ENCODE measurements at regions not wholly inside any gene's neighbourhood (a gene's known extent, or its start where the extent isn't known, plus 50 kb on each side); places are given as distances from the start of the nearest gene placed in this dataset.

DNA sequence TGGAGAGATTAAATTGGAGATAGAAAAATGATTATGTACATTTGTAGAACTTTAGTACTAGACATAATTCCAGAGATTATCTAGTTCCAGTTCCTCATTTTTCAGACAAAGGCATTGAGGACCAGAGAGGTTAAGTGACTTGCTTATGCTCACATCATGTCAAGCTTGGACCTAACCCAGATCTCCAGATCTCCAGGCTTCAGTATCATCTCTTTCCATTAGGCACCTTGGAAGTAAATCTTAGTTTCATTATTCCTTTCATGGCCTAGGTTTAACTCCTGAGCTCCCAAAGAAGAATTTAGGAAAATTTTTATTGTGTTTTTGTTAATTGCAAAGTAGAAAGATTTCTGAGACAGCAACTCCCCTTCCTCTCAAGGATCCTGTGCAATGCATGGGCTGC is 148.8 kb downstream of the GATB start:
- intact Hi-C loops (cut with DNase I; ENCODE audit: low total_unique reads) = no loop called here

DNA sequence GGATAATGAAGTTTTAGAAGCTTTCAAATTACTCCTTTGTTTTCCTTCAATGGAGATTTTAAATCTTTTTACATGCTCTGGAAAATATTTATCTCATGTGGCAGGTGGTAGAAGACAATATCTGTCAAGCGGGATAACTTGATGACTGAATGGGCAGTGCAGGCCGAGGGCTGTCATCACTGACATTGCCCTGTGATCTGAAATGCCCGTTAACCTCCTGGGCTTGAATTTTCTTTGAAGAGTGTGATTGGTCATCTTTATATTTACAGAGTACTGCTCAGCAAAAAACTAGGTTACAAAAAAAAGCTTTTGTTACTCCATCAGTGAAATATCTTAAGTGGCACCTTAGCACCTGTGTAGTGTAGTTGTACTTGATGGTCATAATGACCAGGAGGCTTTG is 147.5 kb downstream of the GATB start:
- DNase-seq (ENCODE audit: low spot score in 2 of 2) = no peak
- no peak overlapping the region for H3K4me3 ChIP-seq (ENCODE audit: low read depth, poor library complexity, severe bottlenecking)
- intact Hi-C loops (cut with DNase I; ENCODE audit: low total_unique reads) = no loop called here
- TF ChIP-seq POLR2A (IDR thresholded peaks at IDR 0.05) = no peak
- TF ChIP-seq, protein P1, sequence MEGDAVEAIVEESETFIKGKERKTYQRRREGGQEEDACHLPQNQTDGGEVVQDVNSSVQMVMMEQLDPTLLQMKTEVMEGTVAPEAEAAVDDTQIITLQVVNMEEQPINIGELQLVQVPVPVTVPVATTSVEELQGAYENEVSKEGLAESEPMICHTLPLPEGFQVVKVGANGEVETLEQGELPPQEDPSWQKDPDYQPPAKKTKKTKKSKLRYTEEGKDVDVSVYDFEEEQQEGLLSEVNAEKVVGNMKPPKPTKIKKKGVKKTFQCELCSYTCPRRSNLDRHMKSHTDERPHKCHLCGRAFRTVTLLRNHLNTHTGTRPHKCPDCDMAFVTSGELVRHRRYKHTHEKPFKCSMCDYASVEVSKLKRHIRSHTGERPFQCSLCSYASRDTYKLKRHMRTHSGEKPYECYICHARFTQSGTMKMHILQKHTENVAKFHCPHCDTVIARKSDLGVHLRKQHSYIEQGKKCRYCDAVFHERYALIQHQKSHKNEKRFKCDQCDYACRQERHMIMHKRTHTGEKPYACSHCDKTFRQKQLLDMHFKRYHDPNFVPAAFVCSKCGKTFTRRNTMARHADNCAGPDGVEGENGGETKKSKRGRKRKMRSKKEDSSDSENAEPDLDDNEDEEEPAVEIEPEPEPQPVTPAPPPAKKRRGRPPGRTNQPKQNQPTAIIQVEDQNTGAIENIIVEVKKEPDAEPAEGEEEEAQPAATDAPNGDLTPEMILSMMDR (IDR thresholded peaks at IDR 0.05) = no peak
- WGBS, 2 donors = 87 to 88% methylated on average over 3 of the region's 3 CpGs

More for the DNA sequence above, 148.8 kb downstream of the GATB start:
- no peak overlapping the region for H3K4me3 ChIP-seq (ENCODE audit: low read depth, poor library complexity, severe bottlenecking)
- DNase-seq (ENCODE audit: low spot score in 2 of 2) = no peak
- no peak for TF ChIP-seq POLR2A (IDR thresholded peaks at IDR 0.05)

DNA sequence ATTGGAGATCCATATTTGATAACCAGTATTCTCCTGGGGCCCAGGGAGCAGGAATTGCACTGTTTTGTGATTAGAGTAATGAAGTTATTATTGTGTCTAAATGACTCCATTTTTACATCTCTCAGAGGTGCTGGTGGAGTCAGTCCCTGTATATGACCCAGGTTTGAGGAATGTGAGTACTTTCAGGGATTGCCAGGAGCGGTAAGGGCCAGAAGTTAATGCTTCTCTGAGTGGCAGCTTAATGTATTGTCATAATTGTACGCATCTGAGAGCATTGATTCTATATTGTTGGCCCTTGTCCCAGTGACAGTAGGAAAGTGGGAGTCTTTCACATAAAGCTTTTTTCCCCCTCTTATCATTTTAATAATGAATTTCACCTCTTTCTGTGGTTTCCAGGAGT is 146.2 kb downstream of the GATB start:
- WGBS, 2 donors = 86% methylated on average over 2 of the region's 2 CpGs
- no peak overlapping the region for H3K4me3 ChIP-seq (ENCODE audit: low read depth, poor library complexity, severe bottlenecking)
- intact Hi-C loops (cut with DNase I; ENCODE audit: low total_unique reads) = no loop called here
- TF ChIP-seq, protein P1 (IDR thresholded peaks at IDR 0.05) = no peak
- no peak for TF ChIP-seq POLR2A (IDR thresholded peaks at IDR 0.05)
- no peak for DNase-seq (ENCODE audit: low spot score in 2 of 2)

DNA sequence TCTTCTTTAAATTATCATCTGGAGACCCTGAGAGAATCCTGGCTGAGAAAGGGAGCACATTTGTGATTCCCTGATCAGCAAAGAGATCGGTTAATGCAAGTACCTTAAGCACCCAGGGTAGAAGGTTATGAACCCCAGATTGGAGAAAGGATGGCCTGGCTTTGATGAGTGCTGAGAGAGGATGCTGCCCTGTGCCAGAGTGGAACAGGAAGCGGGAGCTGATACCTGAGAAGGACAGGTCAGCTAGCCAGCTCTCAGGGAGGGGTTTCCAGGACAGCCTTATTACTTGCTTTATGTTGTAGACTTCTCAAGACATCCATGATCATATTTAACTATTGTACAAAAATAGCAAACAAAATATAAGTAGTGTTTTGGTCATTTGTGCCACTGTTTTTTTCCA is 141.9 kb downstream of the GATB start:
- no peak for TF ChIP-seq POLR2A (IDR thresholded peaks at IDR 0.05)
- TF ChIP-seq, protein P1 (IDR thresholded peaks at IDR 0.05) = no peak
- WGBS, 2 donors = 89 to 92% methylated on average over 2 of the region's 2 CpGs
- DNase-seq (ENCODE audit: low spot score in 2 of 2) = no peak
- intact Hi-C loops (cut with DNase I; ENCODE audit: low total_unique reads) = no loop called here
- no peak overlapping the region for H3K4me3 ChIP-seq (ENCODE audit: low read depth, poor library complexity, severe bottlenecking)

DNA sequence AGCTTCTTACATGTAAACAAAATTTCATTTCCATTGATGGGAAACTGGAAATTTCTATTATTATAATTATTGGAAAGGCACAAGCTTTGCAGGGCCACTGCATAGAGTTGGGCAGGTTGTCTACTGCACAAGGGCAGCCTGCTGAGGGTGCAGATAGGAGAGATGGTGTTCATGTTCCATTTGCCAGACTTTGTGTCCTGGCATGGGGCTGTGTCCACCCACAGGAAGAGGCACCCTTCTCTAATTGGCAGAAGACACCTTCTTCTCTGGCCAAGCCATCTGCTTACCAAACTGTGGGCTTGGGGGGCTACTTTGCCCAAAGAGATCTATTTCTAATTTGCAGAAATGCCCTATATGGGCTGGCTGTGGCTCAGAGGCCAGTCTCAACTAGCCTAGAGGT is 140.7 kb downstream of the GATB start:
- DNase-seq (ENCODE audit: low spot score in 2 of 2) = no peak
- no peak overlapping the region for H3K4me3 ChIP-seq (ENCODE audit: low read depth, poor library complexity, severe bottlenecking)
- TF ChIP-seq POLR2A (IDR thresholded peaks at IDR 0.05) = no peak
- TF ChIP-seq, protein P1 (IDR thresholded peaks at IDR 0.05) = no peak
- intact Hi-C loops (cut with DNase I; ENCODE audit: low total_unique reads) = no loop called here

Measured in lower leg skin (tissue), 4 donors.